MM.1S (cell line): ENCODE measurements at regions not wholly inside any gene's neighbourhood (a gene's known extent, or its start where the extent isn't known, plus 50 kb on each side); places are given as distances from the start of the nearest gene placed in this dataset.

Experiments used
- EZH2 ChIP-seq: fragments of 300-600 bp; sonication (generic); optimal IDR thresholded peaks from 2 replicates; pipeline ENCODE3; 2017; ENCODE audit warnings: low read depth, mild to moderate bottlenecking, antibody characterized with exemption, low read length, mixed read lengths
- EZH2phosphoT487 ChIP-seq: fragments of 300-600 bp; sonication (generic); IDR thresholded peaks from 2 replicates; pipeline ENCODE4 v1.6.1; 2018; ENCODE audit warnings: antibody characterized with exemption, low read length
- TF ChIP-seq, protein P1 (sequence below): fragments of 300-600 bp; sonication (generic); IDR thresholded peaks from 2 replicates; pipeline ENCODE4 v1.5.1; 2016; ENCODE audit warnings: antibody characterized with exemption, low read length, mixed read lengths

DNA sequence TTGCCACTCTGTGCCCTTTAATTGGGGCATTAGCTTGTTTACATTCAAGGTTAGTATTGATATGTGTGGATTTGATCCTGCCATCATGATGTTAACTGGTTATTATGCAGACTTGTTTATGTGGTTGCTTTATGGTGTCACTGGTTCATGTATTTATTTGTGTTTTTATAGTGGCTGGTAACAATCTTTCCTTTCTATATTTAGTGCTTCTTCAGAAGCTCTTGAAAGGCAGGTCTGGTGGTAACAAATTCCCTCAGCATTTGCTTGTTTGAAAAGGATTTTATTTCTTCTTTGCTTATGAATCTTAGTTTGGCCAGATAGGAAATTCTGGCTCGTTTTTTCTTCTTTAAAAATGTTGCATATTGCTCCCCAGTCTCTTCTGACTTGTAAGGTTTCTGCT, 215.4 kb downstream of the ZC3H11B start:
- TF ChIP-seq, protein P1, sequence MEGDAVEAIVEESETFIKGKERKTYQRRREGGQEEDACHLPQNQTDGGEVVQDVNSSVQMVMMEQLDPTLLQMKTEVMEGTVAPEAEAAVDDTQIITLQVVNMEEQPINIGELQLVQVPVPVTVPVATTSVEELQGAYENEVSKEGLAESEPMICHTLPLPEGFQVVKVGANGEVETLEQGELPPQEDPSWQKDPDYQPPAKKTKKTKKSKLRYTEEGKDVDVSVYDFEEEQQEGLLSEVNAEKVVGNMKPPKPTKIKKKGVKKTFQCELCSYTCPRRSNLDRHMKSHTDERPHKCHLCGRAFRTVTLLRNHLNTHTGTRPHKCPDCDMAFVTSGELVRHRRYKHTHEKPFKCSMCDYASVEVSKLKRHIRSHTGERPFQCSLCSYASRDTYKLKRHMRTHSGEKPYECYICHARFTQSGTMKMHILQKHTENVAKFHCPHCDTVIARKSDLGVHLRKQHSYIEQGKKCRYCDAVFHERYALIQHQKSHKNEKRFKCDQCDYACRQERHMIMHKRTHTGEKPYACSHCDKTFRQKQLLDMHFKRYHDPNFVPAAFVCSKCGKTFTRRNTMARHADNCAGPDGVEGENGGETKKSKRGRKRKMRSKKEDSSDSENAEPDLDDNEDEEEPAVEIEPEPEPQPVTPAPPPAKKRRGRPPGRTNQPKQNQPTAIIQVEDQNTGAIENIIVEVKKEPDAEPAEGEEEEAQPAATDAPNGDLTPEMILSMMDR: no peak
- TF ChIP-seq EZH2: no peak
- TF ChIP-seq EZH2phosphoT487: no peak
